BJ (cell line): ENCODE measurements at regions not wholly inside any gene's neighbourhood (a gene's known extent, or its start where the extent isn't known, plus 50 kb on each side); places are given as distances from the start of the nearest gene placed in this dataset.

Source experiments
- CTCF ChIA-PET: fragments of 350-600 bp; formaldehyde crosslinking; extraction: SDS; loops from one replicate; lab custom pipeline; 2021; ENCODE audit warnings: antibody characterized with exemption, inconsistent platforms; lab: Yijun Ruan, JAX
- POLR2A ChIA-PET: fragments of 300-600 bp; sonication (Branson Sonifier 250); formaldehyde crosslinking; extraction: SDS; loops from one replicate; lab custom pipeline; 2021; ENCODE audit warnings: antibody characterized with exemption; lab: Charles Lee
- DNase-seq: peaks from one replicate; pipeline ENCODE4 v3.0.0-alpha.2; 2011; ENCODE audit warnings: low read depth
- H3K27me3 ChIP-seq: 2 replicates; pipeline ENCODE4 v1.6.0; 2011; ENCODE audit warnings: low read length; ENCODE audit not compliant: control insufficient read depth, insufficient read depth
- H3K36me3 ChIP-seq: 2 replicates; pipeline ENCODE4 v1.5.1; 2011; ENCODE audit warnings: low read length; ENCODE audit not compliant: control insufficient read depth, insufficient read depth
- H3K4me3 ChIP-seq: 2 replicates; pipeline ENCODE4 v1.5.1; 2011; ENCODE audit warnings: low read depth, mild to moderate bottlenecking, control low read depth, low read length
- TF ChIP-seq, protein P1 (sequence below): IDR thresholded peaks from 2 replicates; pipeline ENCODE4 v1.5.1; 2011; ENCODE audit warnings: low read depth, mild to moderate bottlenecking, control low read depth, inconsistent platforms, low read length, moderate library complexity; ENCODE audit not compliant: insufficient read depth

DNA sequence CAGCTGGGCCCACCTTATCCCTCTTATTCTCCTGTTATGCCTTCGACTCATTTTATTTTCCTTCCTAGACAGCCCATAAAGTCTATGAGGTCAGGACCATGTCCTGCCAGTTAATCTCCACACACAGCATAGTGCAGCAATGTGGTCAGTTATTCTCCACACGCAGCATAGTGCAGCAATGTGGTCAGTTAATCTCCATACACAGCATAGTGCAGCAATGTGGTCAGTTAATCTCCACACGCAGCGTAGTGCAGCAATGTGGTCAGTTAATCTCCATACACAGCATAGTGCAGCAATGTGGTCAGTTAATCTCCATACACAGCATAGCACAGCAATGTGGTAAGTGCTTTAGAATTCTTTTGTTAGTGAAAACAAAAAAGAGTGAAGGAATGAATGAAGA lies 77.8 kb downstream of the TEX36 start:
- no peaks in the 10 kb centered on the region for H3K27me3 ChIP-seq
- no peak for DNase-seq
- POLR2A ChIA-PET = no interaction called here
- TF ChIP-seq, protein P1, sequence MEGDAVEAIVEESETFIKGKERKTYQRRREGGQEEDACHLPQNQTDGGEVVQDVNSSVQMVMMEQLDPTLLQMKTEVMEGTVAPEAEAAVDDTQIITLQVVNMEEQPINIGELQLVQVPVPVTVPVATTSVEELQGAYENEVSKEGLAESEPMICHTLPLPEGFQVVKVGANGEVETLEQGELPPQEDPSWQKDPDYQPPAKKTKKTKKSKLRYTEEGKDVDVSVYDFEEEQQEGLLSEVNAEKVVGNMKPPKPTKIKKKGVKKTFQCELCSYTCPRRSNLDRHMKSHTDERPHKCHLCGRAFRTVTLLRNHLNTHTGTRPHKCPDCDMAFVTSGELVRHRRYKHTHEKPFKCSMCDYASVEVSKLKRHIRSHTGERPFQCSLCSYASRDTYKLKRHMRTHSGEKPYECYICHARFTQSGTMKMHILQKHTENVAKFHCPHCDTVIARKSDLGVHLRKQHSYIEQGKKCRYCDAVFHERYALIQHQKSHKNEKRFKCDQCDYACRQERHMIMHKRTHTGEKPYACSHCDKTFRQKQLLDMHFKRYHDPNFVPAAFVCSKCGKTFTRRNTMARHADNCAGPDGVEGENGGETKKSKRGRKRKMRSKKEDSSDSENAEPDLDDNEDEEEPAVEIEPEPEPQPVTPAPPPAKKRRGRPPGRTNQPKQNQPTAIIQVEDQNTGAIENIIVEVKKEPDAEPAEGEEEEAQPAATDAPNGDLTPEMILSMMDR = no peak
- CTCF ChIA-PET = no interaction called here
- no peaks in the 10 kb centered on the region for H3K36me3 ChIP-seq
- H3K4me3 ChIP-seq = no peak overlapping the region

DNA sequence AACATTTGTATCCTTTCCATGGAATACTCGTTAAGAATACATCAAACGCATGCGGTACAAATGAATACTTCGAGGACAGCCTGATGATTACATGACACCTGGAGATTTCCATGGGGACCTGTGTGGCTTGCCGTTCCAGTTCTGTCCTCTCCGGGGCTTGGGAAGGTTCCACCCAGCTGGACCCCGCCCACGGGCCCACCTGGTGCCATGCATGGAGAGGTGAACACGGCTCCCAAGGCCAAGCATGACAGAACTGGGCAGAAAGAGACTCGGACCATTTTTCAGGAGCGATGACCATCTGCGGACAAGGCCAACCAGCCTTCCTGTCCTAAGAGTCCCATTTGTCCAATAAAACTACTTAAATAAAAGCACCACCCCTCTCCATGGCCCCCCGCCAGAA lies 80.1 kb downstream of the TEX36 start:
- ChIA-PET POLR2A (no interaction called here), CTCF (no interaction called here)
- no peaks in the 10 kb centered on the region for H3K36me3 ChIP-seq
- no peak for DNase-seq
- no peak overlapping the region for H3K4me3 ChIP-seq
- TF ChIP-seq, protein P1 = no peak
- no peaks in the 10 kb centered on the region for H3K27me3 ChIP-seq

DNA sequence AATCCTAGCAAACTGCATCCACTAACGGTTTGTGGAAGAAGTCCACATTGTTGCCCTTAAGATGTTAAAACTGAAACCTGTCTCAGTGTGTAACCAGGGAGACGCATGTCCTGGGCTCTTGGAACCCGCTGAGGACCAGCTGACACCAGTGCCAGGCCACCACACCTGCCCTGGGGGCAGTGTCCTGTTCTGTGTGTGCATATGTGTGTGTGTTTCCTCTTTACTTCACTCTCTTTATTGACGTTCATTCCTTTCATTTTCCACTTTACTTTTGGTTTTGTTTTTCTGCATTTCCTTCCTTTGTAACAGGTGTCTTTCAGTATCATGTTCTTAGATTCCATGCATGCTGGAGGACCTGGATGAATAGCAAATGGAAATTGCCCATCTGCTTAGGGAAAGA lies 83.8 kb downstream of the TEX36 start:
- no peaks in the 10 kb centered on the region for H3K27me3 ChIP-seq
- ChIA-PET POLR2A (no interaction called here), CTCF (no interaction called here)
- no peak for DNase-seq
- no peak overlapping the region for H3K4me3 ChIP-seq
- TF ChIP-seq, protein P1 = no peak
- H3K36me3 ChIP-seq = no peaks in the 10 kb centered on the region

DNA sequence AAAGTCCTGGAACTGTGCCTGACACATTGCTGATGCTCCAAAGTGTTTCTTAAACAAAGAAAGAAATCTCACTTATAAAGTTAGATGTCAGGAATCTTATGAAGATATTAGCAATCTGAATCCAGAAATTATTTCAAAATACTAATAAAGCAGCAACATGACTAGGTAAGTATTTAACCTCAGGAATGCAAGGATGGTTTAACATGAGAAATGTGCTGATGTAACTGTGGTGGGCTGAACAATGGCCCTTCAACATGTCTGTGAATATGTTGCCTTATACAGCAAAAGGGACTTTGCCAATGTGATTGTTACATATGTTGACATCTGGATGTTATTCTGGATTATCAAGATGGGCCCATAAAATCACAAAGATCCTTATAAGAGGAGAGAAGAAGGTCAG lies 87.1 kb downstream of the TEX36 start:
- no peak for DNase-seq
- ChIA-PET CTCF (no interaction called here), POLR2A (no interaction called here)
- TF ChIP-seq, protein P1 = no peak
- H3K27me3 ChIP-seq = no peaks in the 10 kb centered on the region; the same call in 1 of the 2 replicates
- no peak overlapping the region for H3K4me3 ChIP-seq
- no peaks in the 10 kb centered on the region for H3K36me3 ChIP-seq

DNA sequence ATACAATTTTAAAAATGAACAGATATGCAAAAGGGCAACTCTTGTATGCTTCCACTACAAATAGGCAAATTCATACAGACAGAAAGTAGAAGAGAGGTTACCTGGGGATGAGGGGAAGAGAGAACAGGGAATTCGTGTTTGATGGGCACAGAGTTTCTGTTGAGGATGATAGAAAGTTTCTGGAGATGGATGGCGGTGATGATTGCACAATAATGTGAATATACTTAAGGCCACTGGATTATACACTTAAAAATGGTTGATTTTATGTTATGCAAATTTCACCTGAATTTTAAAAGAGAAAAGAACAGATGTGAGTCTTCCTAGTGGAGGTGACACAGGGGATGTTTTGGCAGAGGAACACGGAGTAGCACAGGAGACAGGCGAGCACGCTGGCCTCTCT lies 89.3 kb downstream of the TEX36 start:
- CTCF ChIA-PET = interaction anchor here (0.6 to 1.3 kb wide), 3 partner anchors 19 to 390 kb away, joined by 3 to 5 read pairs (median 3); no protein-coding TSS in a partner anchor
- POLR2A ChIA-PET = no interaction called here
- TF ChIP-seq, protein P1 = no peak

More for the DNA sequence above, 89.3 kb downstream of the TEX36 start:
- no peak overlapping the region for H3K4me3 ChIP-seq
- no peaks in the 10 kb centered on the region for H3K36me3 ChIP-seq
- no peaks in the 10 kb centered on the region; the same call in 1 of the 2 replicates for H3K27me3 ChIP-seq
- DNase-seq = no peak
